Lung (tissue), 11 donors: ENCODE measurements at regions not wholly inside any gene's neighbourhood (a gene's known extent, or its start where the extent isn't known, plus 50 kb on each side); places are given as distances from the start of the nearest gene placed in this dataset.

Experiments used
- ATAC-seq: fragments of 200-7000 bp; cut with Tn5 transposase; one replicate; pipeline ENCODE4 v1.9.1; 2020; ENCODE audit warnings: moderate number of reproducible peaks; ENCODE audit not compliant: insufficient read depth, low FRiP score
- DNase-seq, 3 donors: peaks; one replicate each; pipeline ENCODE4 v3.0.0-alpha.2; 2013 to 2017
- H3K27ac ChIP-seq, 2 donors: one replicate each; pipeline ENCODE4 v1.5.1; 2013; ENCODE audit warnings: mild to moderate bottlenecking in 2 of 2, moderate library complexity in 2 of 2, control low read depth in 1 of 2, inconsistent platforms in 1 of 2, low read depth in 1 of 2, low read length in 1 of 2
- H3K27me3 ChIP-seq, 3 donors: one replicate each; pipeline ENCODE4 v1.5.1; 2013; ENCODE audit warnings: low read length in 2 of 3; ENCODE audit not compliant: control insufficient read depth in 3 of 3, insufficient read depth in 3 of 3
- H3K36me3 ChIP-seq, 4 donors: one replicate each; pipeline ENCODE4 v1.5.1; 2013; ENCODE audit warnings: low read length in 4 of 4, mild to moderate bottlenecking in 1 of 4, moderate library complexity in 1 of 4; ENCODE audit not compliant: control insufficient read depth in 4 of 4, insufficient read depth in 4 of 4
- H3K4me1 ChIP-seq, 5 donors: one replicate each; pipeline ENCODE4 v1.5.1; 2013; ENCODE audit warnings: low read length in 5 of 5, mild to moderate bottlenecking in 2 of 5, moderate library complexity in 1 of 5; ENCODE audit not compliant: control insufficient read depth in 5 of 5, insufficient read depth in 5 of 5
- H3K4me3 ChIP-seq: one replicate; pipeline ENCODE4 v1.5.1; 2013; ENCODE audit warnings: mild to moderate bottlenecking, control low read depth, moderate library complexity
- H3K9ac ChIP-seq, 2 donors: one replicate each; pipeline ENCODE4 v1.5.1; 2013; ENCODE audit warnings: low read length in 2 of 2, control low read depth in 1 of 2; ENCODE audit not compliant: insufficient read depth in 1 of 2
- H3K9me3 ChIP-seq, 4 donors: one replicate each; pipeline ENCODE4 v1.5.1; 2013; ENCODE audit warnings: low read length in 3 of 4, mild to moderate bottlenecking in 1 of 4, moderate library complexity in 1 of 4; ENCODE audit not compliant: control insufficient read depth in 4 of 4, insufficient read depth in 3 of 4
- WGBS, 2 donors: extraction: QIAGEN DNeasy Blood & Tissue Kit; methylation state at CpG; one replicate each; pipeline ENCODE4 v1.1.7; 2013; 5-methylcytosine and 5-hydroxymethylcytosine counted together
- TF ChIP-seq, protein P1 (sequence below): IDR thresholded peaks from 2 replicates; pipeline ENCODE4 v1.5.1; 2012; ENCODE audit warnings: mild to moderate bottlenecking; ENCODE audit errors: control extremely low read depth, extremely low read depth
- donor health status: control.
- donor health status: control.
- donor health status: Bipolar disorder and iron deficiency.
- donor health status: healthy.
- donor health status: DM: yes; HTN: yes; CAD: no.

DNA sequence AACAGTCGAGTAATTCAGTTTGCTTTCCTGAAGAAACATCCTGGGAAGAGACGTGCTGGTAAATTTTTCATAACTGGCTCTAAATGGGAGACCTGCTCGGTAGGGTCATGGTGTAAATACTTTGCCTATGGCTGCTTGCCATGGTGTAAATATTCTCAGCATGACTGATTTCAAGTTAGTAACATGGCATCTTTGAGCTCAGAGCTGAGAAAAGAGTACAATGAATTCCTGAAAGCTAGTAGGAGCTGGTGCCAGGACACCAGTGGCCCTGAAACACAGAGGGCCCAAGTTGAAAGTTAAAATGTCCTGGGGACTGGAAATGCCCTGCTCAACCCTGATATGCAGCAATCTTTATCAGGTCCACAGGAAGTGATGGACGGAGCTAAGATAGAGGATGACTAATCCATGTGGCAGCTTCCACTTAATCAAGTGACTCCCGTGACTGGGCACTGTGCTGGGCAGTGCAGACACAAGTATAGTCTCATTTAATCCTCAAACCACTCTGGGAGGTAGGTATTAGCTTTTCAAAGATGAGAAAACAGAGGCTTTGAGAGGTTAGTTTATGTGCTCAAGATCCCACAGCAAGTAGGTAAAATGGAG is 130.1 kb upstream of the ADAMTS18 start:
- Histone ChIP-seq H3K9me3 (no peaks in the 10 kb centered on the region), H3K4me1 (no peaks in the 10 kb centered on the region), H3K9ac (no peak overlapping the region), H3K27ac (no peak overlapping the region), H3K4me3 (no peak overlapping the region), H3K36me3 (no peaks in the 10 kb centered on the region), H3K27me3 (peaks cover 0 to 2% (median 0%) of the 10 kb centered on the region in 3 donors)
- WGBS, 2 donors: 46 to 61% methylated on average over 5 of the region's 5 CpGs
- no peak for ATAC-seq
- TF ChIP-seq, protein P1, sequence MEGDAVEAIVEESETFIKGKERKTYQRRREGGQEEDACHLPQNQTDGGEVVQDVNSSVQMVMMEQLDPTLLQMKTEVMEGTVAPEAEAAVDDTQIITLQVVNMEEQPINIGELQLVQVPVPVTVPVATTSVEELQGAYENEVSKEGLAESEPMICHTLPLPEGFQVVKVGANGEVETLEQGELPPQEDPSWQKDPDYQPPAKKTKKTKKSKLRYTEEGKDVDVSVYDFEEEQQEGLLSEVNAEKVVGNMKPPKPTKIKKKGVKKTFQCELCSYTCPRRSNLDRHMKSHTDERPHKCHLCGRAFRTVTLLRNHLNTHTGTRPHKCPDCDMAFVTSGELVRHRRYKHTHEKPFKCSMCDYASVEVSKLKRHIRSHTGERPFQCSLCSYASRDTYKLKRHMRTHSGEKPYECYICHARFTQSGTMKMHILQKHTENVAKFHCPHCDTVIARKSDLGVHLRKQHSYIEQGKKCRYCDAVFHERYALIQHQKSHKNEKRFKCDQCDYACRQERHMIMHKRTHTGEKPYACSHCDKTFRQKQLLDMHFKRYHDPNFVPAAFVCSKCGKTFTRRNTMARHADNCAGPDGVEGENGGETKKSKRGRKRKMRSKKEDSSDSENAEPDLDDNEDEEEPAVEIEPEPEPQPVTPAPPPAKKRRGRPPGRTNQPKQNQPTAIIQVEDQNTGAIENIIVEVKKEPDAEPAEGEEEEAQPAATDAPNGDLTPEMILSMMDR: no peak
- DNase-seq: no peak

DNA sequence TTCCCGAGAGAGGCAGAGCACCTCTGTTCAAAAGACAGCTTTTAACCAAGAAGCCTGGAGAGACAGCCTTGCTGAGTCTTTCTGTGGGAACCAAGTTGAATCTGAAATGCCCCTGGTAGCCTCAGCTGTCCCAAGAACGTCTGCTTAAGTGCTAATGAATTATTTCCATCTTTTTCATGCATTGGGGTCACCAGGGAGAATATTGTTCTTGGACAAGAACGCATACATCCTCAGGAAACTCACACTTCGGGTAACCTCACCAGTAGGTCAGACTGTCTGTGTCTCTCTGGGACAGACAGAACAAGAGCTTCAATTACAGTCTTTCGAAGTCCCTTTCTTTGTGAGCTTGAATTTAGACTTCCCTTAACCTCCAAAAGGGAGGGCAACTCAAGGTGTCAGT is 134.6 kb upstream of the ADAMTS18 start:
- no peak for ATAC-seq
- TF ChIP-seq, protein P1: no peak
- Histone ChIP-seq H3K9me3 (no peaks in the 10 kb centered on the region), H3K27ac (no peak overlapping the region), H3K36me3 (no peaks in the 10 kb centered on the region), H3K4me1 (peaks cover 0 to 8% (median 0%) of the 10 kb centered on the region in 5 donors), H3K4me3 (no peak overlapping the region), H3K27me3 (no peaks in the 10 kb centered on the region), H3K9ac (no peak overlapping the region)
- DNase-seq: no peak
- WGBS, 2 donors: 35 to 42% methylated on average over 5 of the region's 5 CpGs

DNA sequence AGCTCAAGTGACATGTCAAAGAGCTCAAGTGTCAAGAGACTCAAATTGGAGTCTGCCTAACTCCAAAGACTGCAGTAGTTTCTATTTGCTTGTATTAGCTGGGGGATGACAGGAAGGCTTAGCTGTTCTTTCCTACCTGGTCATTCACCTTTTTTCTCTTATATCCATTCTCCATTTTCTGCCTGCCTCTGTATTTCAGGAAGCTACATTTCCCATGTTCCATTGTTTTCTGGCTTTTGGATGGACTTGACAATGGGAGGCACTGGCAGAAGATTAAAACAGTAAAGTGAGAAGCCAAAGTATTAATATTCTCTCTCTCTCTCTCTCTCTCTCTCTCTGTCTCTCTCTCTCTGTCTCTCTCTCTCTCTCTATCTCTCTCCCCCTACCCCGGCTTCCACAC is 135.7 kb upstream of the ADAMTS18 start:
- H3K27me3 ChIP-seq: no peaks in the 10 kb centered on the region
- TF ChIP-seq, protein P1: no peak
- H3K9ac ChIP-seq: no peak overlapping the region
- H3K4me3 ChIP-seq: no peak overlapping the region
- DNase-seq: no peak
- H3K9me3 ChIP-seq: no peaks in the 10 kb centered on the region
- no peak for ATAC-seq
- peaks cover 5 to 13% (median 9%) of the 10 kb centered on the region in 5 donors for H3K4me1 ChIP-seq
- no peaks in the 10 kb centered on the region for H3K36me3 ChIP-seq
- no peak overlapping the region for H3K27ac ChIP-seq
- WGBS, 2 donors: 93 to 100% methylated on average over 1 of the region's 1 CpG
